H1 (cell line): ENCODE measurements at regions not wholly inside any gene's neighbourhood (a gene's known extent, or its start where the extent isn't known, plus 50 kb on each side); places are given as distances from the start of the nearest gene placed in this dataset.

Experiments
- CTCF ChIA-PET: fragments of 300-600 bp; sonication (Branson Sonifier 250); formaldehyde crosslinking; loops from one replicate; lab custom pipeline; 2021; ENCODE audit not compliant: partially characterized antibody; lab: Charles Lee
- POLR2A ChIA-PET: fragments of 300-600 bp; sonication (Branson Sonifier 250); formaldehyde crosslinking; loops from one replicate; lab custom pipeline; 2021; ENCODE audit warnings: inconsistent platforms; ENCODE audit not compliant: partially characterized antibody; lab: Charles Lee
- DNase-seq, 2 experiments: peaks; one replicate each; pipeline versions ENCODE4 v3.0.0 to v3.0.0-alpha.2; 2010 to 2022; ENCODE audit warnings: low spot score in 2 of 2, low read depth in 1 of 2, mixed read lengths in 1 of 2
- FAIRE-seq: peaks from 2 replicates; lab custom pipeline; 2011; peaks lifted over from hg19 to GRCh38; lab: Jason Lieb, UNC
- H2AFZ ChIP-seq: 2 replicates; pipeline ENCODE4 v1.8.1; 2012; ENCODE audit warnings: low read length, inconsistent platforms
- H2AK5ac ChIP-seq: 2 replicates; pipeline ENCODE4 v1.6.1; 2013; ENCODE audit warnings: low read depth, low read length
- H2BK120ac ChIP-seq: replicated peaks from 2 replicates; pipeline ENCODE3; 2013; ENCODE audit warnings: low read depth, low read length, inconsistent platforms
- H2BK12ac ChIP-seq: 2 replicates; pipeline ENCODE4 v1.6.1; 2013; ENCODE audit warnings: low read depth, low read length
- H2BK15ac ChIP-seq: 2 replicates; pipeline ENCODE4 v1.6.1; 2013; ENCODE audit warnings: low read length
- H2BK20ac ChIP-seq: 2 replicates; pipeline ENCODE4 v1.6.1; 2013; ENCODE audit warnings: low read length
- H2BK5ac ChIP-seq: 2 replicates; pipeline ENCODE4 v1.6.1; 2013; ENCODE audit warnings: low read depth, low read length
- H3K14ac ChIP-seq: 2 replicates; pipeline ENCODE4 v1.6.1; 2013; ENCODE audit warnings: inconsistent platforms; ENCODE audit not compliant: insufficient read length
- H3K18ac ChIP-seq: 2 replicates; pipeline ENCODE4 v1.6.1; 2013; ENCODE audit warnings: low read length; ENCODE audit errors: extremely low read depth
- H3K23ac ChIP-seq: 2 replicates; pipeline ENCODE4 v1.6.1; 2013; ENCODE audit warnings: inconsistent platforms; ENCODE audit not compliant: insufficient read length
- H3K23me2 ChIP-seq: 2 replicates; pipeline ENCODE4 v1.6.1; 2013; ENCODE audit warnings: low read depth, low read length
- H3K27ac ChIP-seq: 2 replicates; pipeline ENCODE4 v1.6.1; 2011; ENCODE audit warnings: low read depth, low read length, inconsistent platforms
- H3K27me3 ChIP-seq, 4 experiments: replicated peaks in 1 of 4; 1 replicate in 1 of 4; 2 replicates in 3 of 4; pipeline versions ENCODE4 v1.6.1 to v1.8.1; 2011 to 2013; ENCODE audit warnings: low read length in 3 of 4, mild to moderate bottlenecking in 3 of 4, inconsistent platforms in 2 of 4, mixed read lengths in 2 of 4, moderate library complexity in 1 of 4; ENCODE audit not compliant: control insufficient read depth in 3 of 4, insufficient read depth in 3 of 4; ENCODE audit errors: extremely low read depth in 1 of 4
- H3K36me3 ChIP-seq, 4 experiments: 2 replicates each; pipeline versions ENCODE4 v1.6.1 to v1.8.1; 2011 to 2013; ENCODE audit warnings: mild to moderate bottlenecking in 4 of 4, low read length in 3 of 4, moderate library complexity in 2 of 4, control low read depth in 1 of 4, inconsistent platforms in 1 of 4; ENCODE audit not compliant: insufficient read depth in 4 of 4, control insufficient read depth in 2 of 4
- H3K4ac ChIP-seq: replicated peaks from 2 replicates; pipeline ENCODE3; 2013; ENCODE audit warnings: low read length, low read depth, mixed read lengths, inconsistent platforms; ENCODE audit not compliant: insufficient read length
- H3K4me1 ChIP-seq, 4 experiments: replicated peaks in 1 of 4; 1 replicate in 1 of 4; 2 replicates in 3 of 4; pipeline versions ENCODE4 v1.6.1 to v1.8.1; 2011 to 2013; ENCODE audit warnings: low read length in 3 of 4, inconsistent platforms in 2 of 4, mixed read lengths in 1 of 4; ENCODE audit not compliant: insufficient read depth in 4 of 4, control insufficient read depth in 3 of 4
- H3K4me2 ChIP-seq, 2 experiments: 2 replicates each; pipeline versions ENCODE4 v1.6.1 to v1.8.1; 2011 to 2013; ENCODE audit warnings: low read depth in 2 of 2, low read length in 2 of 2, control low read depth in 1 of 2, inconsistent platforms in 1 of 2, mild to moderate bottlenecking in 1 of 2; ENCODE audit not compliant: insufficient read depth in 1 of 2
- H3K4me3 ChIP-seq, 4 experiments: fragments of 200-600, 300-600 bp in 1 of 4; sonication (generic), shearing (Covaris generic), sonication (Bioruptor Twin) in 1 of 4; 2 replicates each; pipeline versions ENCODE4 v1.5.1 to v1.8.1; 2011 to 2016; ENCODE audit warnings: low read length in 4 of 4, low read depth in 3 of 4, control low read depth in 2 of 4, inconsistent platforms in 2 of 4, mild to moderate bottlenecking in 2 of 4, mixed read lengths in 1 of 4, moderate library complexity in 1 of 4; ENCODE audit not compliant: insufficient read depth in 2 of 4; ENCODE audit errors: extremely low read depth in 1 of 4
- H3K56ac ChIP-seq: replicated peaks from 2 replicates; pipeline ENCODE3; 2013; ENCODE audit warnings: low read depth, mild to moderate bottlenecking, mixed read lengths, low read length, inconsistent platforms; ENCODE audit not compliant: insufficient read length
- H3K79me1 ChIP-seq: 2 replicates; pipeline ENCODE4 v1.6.1; 2013; ENCODE audit warnings: low read depth, low read length, control low read depth
- H3K79me2 ChIP-seq, 2 experiments: 2 replicates each; pipeline versions ENCODE4 v1.6.1 to v1.8.1; 2012 to 2013; ENCODE audit warnings: low read length in 2 of 2, mild to moderate bottlenecking in 2 of 2, inconsistent platforms in 1 of 2; ENCODE audit not compliant: insufficient read depth in 2 of 2, control insufficient read depth in 1 of 2
- H3K9ac ChIP-seq, 4 experiments: replicated peaks in 1 of 4; 1 replicate in 1 of 4; 2 replicates in 3 of 4; pipeline versions ENCODE4 v1.6.1 to v1.8.1; 2011 to 2013; ENCODE audit warnings: low read depth in 3 of 4, low read length in 3 of 4, control low read depth in 2 of 4, mild to moderate bottlenecking in 2 of 4, moderate library complexity in 2 of 4, inconsistent platforms in 1 of 4; ENCODE audit errors: extremely low read depth in 1 of 4
- H3K9me3 ChIP-seq, 2 experiments: 2 replicates each; pipeline versions ENCODE4 v1.6.1 to v1.8.1; 2012 to 2013; ENCODE audit warnings: mild to moderate bottlenecking in 2 of 2, moderate library complexity in 2 of 2, control low read depth in 1 of 2, inconsistent platforms in 1 of 2, low read depth in 1 of 2, low read length in 1 of 2, mixed read lengths in 1 of 2; ENCODE audit not compliant: insufficient read depth in 2 of 2
- H4K20me1 ChIP-seq, 2 experiments: replicated peaks in 1 of 2; 2 replicates each; pipeline versions ENCODE3 to v1.8.1; 2011 to 2013; ENCODE audit warnings: inconsistent platforms in 2 of 2, low read length in 2 of 2, mild to moderate bottlenecking in 1 of 2; ENCODE audit not compliant: insufficient read depth in 2 of 2, control insufficient read depth in 1 of 2
- H4K5ac ChIP-seq: 2 replicates; pipeline ENCODE4 v1.6.1; 2013; ENCODE audit warnings: low read length, low read depth, mixed read lengths, inconsistent platforms; ENCODE audit not compliant: insufficient read length
- H4K8ac ChIP-seq: 2 replicates; pipeline ENCODE4 v1.8.0; 2013; ENCODE audit warnings: mild to moderate bottlenecking, moderate library complexity, low read length, inconsistent platforms; ENCODE audit not compliant: insufficient read depth; ENCODE audit errors: extremely low read depth
- H4K91ac ChIP-seq: replicated peaks from 2 replicates; pipeline ENCODE3; 2013; ENCODE audit warnings: low read length, mixed read lengths, inconsistent platforms; ENCODE audit not compliant: insufficient read length
- CHD2 ChIP-seq: IDR thresholded peaks from 2 replicates; pipeline ENCODE4 v1.6.1; 2012; ENCODE audit warnings: low read length, improper control_type of control experiment
- POU5F1 ChIP-seq: IDR thresholded peaks from 2 replicates; pipeline ENCODE4 v1.6.1; 2011; ENCODE audit warnings: low read depth, mild to moderate bottlenecking, low read length, moderate library complexity
- WGBS, 2 experiments: shearing (Covaris generic) in 1 of 2; methylation state at CpG; one replicate each; pipeline versions ENCODE4 v1.1.6 to v1.1.7; 2013 to 2015; ENCODE audit warnings: low lambda C conversion rate in 2 of 2, mixed read lengths in 2 of 2, inconsistent platforms in 1 of 2, low coverage in 1 of 2, missing lambda C conversion rate in 1 of 2; ENCODE audit not compliant: insufficient replicate concordance in 2 of 2, insufficient coverage in 1 of 2, insufficient read length in 1 of 2; ENCODE audit errors: extremely low coverage in 1 of 2, missing lambda C conversion rate in 1 of 2; 5-methylcytosine and 5-hydroxymethylcytosine counted together

GRCh38 chr7:32323712-32324111 is 166.5 kb downstream of the LSM5 start:
- POLR2A ChIA-PET, result no interaction called here
- no peak for FAIRE-seq
- CTCF ChIA-PET, result interaction anchor here (1.0 to 1.3 kb wide), 2 partner anchors 24 to 113 kb away, joined by 3 to 4 read pairs; no protein-coding TSS in a partner anchor

More at GRCh38 chr7:32323712-32324111, 166.5 kb downstream of the LSM5 start:
- DNase-seq, result no peak
- Histone ChIP-seq H3K9ac (no peak overlapping the region), H3K14ac (no peak overlapping the region), H3K4me2 (no peak overlapping the region), H2BK5ac (no peak overlapping the region), H3K27ac (no peak overlapping the region), H3K9me3 (no peaks in the 10 kb centered on the region), H3K79me1 (no peaks in the 10 kb centered on the region), H4K8ac (no peak overlapping the region), H4K91ac (no peak overlapping the region), H2BK15ac (no peak overlapping the region), H3K4me1 (no peaks in the 10 kb centered on the region), H3K4me3 (no peak overlapping the region), H2AFZ (no peak overlapping the region), H2BK12ac (no peak overlapping the region), H4K5ac (no peak overlapping the region), H4K20me1 (no peaks in the 10 kb centered on the region), H3K4ac (no peak overlapping the region), H3K27me3 (no peaks in the 10 kb centered on the region; a peak in 1 of 7 replicates), H3K18ac (no peak overlapping the region), H2BK120ac (no peak overlapping the region), H3K23ac (no peak overlapping the region), H2AK5ac (no peak overlapping the region), H3K56ac (no peak overlapping the region), H2BK20ac (no peak overlapping the region), H3K79me2 (no peaks in the 10 kb centered on the region), H3K23me2 (no peaks in the 10 kb centered on the region; the same call in 1 of the 2 replicates), H3K36me3 (no peaks in the 10 kb centered on the region)
- no peak for TF ChIP-seq POU5F1
- TF ChIP-seq CHD2, result no peak
- WGBS, 2 experiments, result 94% methylated on average over 3 of the region's 3 CpGs; no CpG with 5 or more reads in 1 of the 2 experiments
